ENCODE measurements at regions not wholly inside any gene's neighbourhood (a gene's known extent, or its start where the extent isn't known, plus 50 kb on each side); places are given as distances from the start of the nearest gene placed in this dataset.
"Not testable (repeated sequence)": the region's sequence is repeated elsewhere in the genome, so short reads cannot be mapped to it uniquely, and the experiment has no call there.

DNA sequence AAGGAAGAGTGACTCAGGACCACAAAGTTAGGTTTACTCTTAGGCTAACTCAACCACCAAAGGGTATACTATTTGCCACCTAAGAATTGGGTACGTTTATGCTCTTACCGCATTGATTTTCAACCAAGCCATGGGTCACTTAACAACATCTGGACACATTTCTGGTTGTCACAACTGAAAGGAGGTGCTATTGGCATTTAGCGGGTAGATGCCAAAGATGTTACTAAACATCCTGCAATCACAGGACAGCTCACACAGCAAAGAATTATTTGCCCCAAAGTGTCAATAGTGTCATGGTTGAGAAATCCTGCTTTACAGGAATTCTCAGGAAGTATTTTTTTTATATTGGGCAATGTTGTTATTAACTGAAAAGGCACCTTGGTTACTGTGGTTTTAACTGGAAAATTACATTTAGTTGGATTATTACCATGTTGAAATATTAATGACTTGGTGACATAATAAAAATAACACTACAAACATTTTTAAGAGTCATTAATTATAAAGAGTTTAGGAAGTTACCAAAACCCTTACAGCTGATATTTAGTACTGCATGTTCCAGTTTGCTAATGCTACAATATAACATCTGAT lies 185.0 kb upstream of the TMEM196 start:
- Histone ChIP-seq H3K36me3 (ENCODE audit: insufficient read depth in 1 of 2, low read depth in 1 of 2) (no peaks in the 10 kb centered on the region), H3K9me3 (no peaks in the 10 kb centered on the region), H3K27me3 (ENCODE audit: insufficient read depth in 3 of 3, low read length in 2 of 3) (no peaks in the 10 kb centered on the region), H3K4me1 (no peaks in the 10 kb centered on the region), H3K4me3 (no peak overlapping the region), H3K27ac (no peak overlapping the region)
- intact Hi-C loops (cut with DNase I): no loop called here
- no peak for ATAC-seq
- no peak for TF ChIP-seq CTCF (IDR thresholded peaks at IDR 0.05)
- DNase-seq: no peak
- WGBS, 3 donors: 65 to 73% (median 67%) methylated on average over 3 of the region's 3 CpGs

- H3K4me3 ChIP-seq: no peak overlapping the region
- no peaks in the 10 kb centered on the region for H3K36me3 ChIP-seq (ENCODE audit: insufficient read depth in 1 of 2, low read depth in 1 of 2)
- TF ChIP-seq CTCF (IDR thresholded peaks at IDR 0.05): no peak
- H3K27ac ChIP-seq: no peak overlapping the region
- H3K27me3 ChIP-seq (ENCODE audit: insufficient read depth in 3 of 3, low read length in 2 of 3): no peaks in the 10 kb centered on the region
- 83 to 93% (median 87%) methylated on average over 1 of the region's 1 CpG for WGBS, 3 donors
- no peak for DNase-seq
- ATAC-seq: no peak
- intact Hi-C loops (cut with DNase I): no loop called here
- no peaks in the 10 kb centered on the region for H3K9me3 ChIP-seq
- H3K4me1 ChIP-seq: no peaks in the 10 kb centered on the region
These were observed 184.2 kb upstream of the TMEM196 start for GRCh38 chr7:19957664-19958063.

DNA sequence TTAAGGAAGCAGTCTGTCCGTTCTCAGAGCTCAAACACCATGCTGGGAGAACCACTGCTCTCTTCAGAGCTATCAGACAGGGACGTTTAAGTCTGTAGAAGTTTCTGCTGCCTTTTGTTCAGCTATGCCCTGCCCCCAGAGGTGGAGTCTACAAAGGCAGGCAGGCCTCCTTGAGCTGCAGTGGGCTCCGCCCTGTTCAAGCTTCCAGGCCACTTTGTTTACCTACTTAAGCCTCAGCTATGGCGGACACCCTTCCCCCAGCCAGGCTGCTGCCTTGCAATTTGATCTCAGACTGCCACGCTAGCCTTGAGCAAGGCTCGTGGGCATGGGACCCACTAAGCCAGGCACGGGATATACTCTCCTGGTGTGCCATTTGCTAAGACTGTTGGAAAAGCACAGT lies 180.7 kb upstream of the TMEM196 start:
- ATAC-seq; intact Hi-C loops (cut with DNase I); H3K4me1 ChIP-seq; H3K27ac ChIP-seq; H3K36me3 ChIP-seq (ENCODE audit: insufficient read depth in 1 of 2, low read depth in 1 of 2); H3K27me3 ChIP-seq (ENCODE audit: insufficient read depth in 3 of 3, low read length in 2 of 3); H3K9me3 ChIP-seq; DNase-seq; H3K4me3 ChIP-seq: not testable (repeated sequence)
- WGBS, 3 donors: 72 to 84% (median 78%) methylated on average over 6 to 7 of the region's 7 CpGs

GRCh38 chr7:19953411-19953810 lies 180.0 kb upstream of the TMEM196 start:
- H3K9me3 ChIP-seq; DNase-seq; H3K27ac ChIP-seq; ATAC-seq; H3K4me3 ChIP-seq; intact Hi-C loops (cut with DNase I); H3K4me1 ChIP-seq; H3K36me3 ChIP-seq (ENCODE audit: insufficient read depth in 1 of 2, low read depth in 1 of 2); H3K27me3 ChIP-seq (ENCODE audit: insufficient read depth in 3 of 3, low read length in 2 of 3): not testable (repeated sequence)
- WGBS, 3 donors: 84 to 91% (median 89%) methylated on average over 5 of the region's 5 CpGs

GRCh38 chr7:19948160-19948559 lies 174.7 kb upstream of the TMEM196 start:
- DNase-seq (no peak), ATAC-seq (no peak)
- Histone ChIP-seq H3K27ac (no peak overlapping the region), H3K27me3 (ENCODE audit: insufficient read depth in 3 of 3, low read length in 2 of 3) (no peaks in the 10 kb centered on the region), H3K9me3 (no peaks in the 10 kb centered on the region), H3K4me1 (no peaks in the 10 kb centered on the region), H3K36me3 (ENCODE audit: insufficient read depth in 1 of 2, low read depth in 1 of 2) (no peaks in the 10 kb centered on the region), H3K4me3 (no peak overlapping the region)
- WGBS, 3 donors: 70 to 74% (median 74%) methylated on average over 3 of the region's 3 CpGs
- intact Hi-C loops (cut with DNase I): no loop called here
- TF ChIP-seq CTCF (IDR thresholded peaks at IDR 0.05): no peak
